SK-N-DZ (cell line): ENCODE measurements at regions not wholly inside any gene's neighbourhood (a gene's known extent, or its start where the extent isn't known, plus 50 kb on each side); places are given as distances from the start of the nearest gene placed in this dataset.

Experiments used
- DNase-seq: peaks from one replicate; pipeline ENCODE4 v3.0.0-alpha.2; 2015; ENCODE audit warnings: low spot score

GRCh38 chr5:85170183-85170582 is 785.5 kb upstream of the EDIL3 start:
- DNase-seq: no peak

- DNase-seq: no peak
Measured at GRCh38 chr5:85173469-85173868, 788.8 kb upstream of the EDIL3 start.

- DNase-seq: no peak
Measured at GRCh38 chr5:85182344-85182743, 797.7 kb upstream of the EDIL3 start.

GRCh38 chr5:85204289-85204688 is 819.6 kb upstream of the EDIL3 start:
- no peak for DNase-seq

GRCh38 chr5:85205430-85205829 is 820.8 kb upstream of the EDIL3 start:
- DNase-seq: no peak

- no peak for DNase-seq
Measured at GRCh38 chr5:85225388-85225787, 840.7 kb upstream of the EDIL3 start.

GRCh38 chr5:85249204-85249603 is 864.5 kb upstream of the EDIL3 start:
- DNase-seq: no peak

- DNase-seq: no peak
Measured at GRCh38 chr5:85263125-85263524, 878.4 kb upstream of the EDIL3 start.

GRCh38 chr5:85266692-85267091 is 882.0 kb upstream of the EDIL3 start:
- no peak for DNase-seq

- no peak for DNase-seq
Measured at GRCh38 chr5:85268194-85268593, 883.5 kb upstream of the EDIL3 start.

- DNase-seq: no peak
Measured at GRCh38 chr5:85278193-85278592, 893.5 kb upstream of the EDIL3 start.

GRCh38 chr5:85288914-85289313 is 904.2 kb upstream of the EDIL3 start:
- no peak for DNase-seq

- DNase-seq: no peak
Measured at GRCh38 chr5:85293145-85293785, 908.6 kb upstream of the EDIL3 start.

- DNase-seq: no peak
Measured at GRCh38 chr5:85304524-85304923, 919.8 kb upstream of the EDIL3 start.

- DNase-seq: no peak
Measured at GRCh38 chr5:85305766-85306165, 921.1 kb upstream of the EDIL3 start.

GRCh38 chr5:85311536-85311935 is 926.9 kb upstream of the EDIL3 start:
- no peak for DNase-seq

- DNase-seq: no peak
Measured at GRCh38 chr5:85320495-85320894, 935.8 kb upstream of the EDIL3 start.

- DNase-seq: no peak
Measured at GRCh38 chr5:85333276-85333675, 948.6 kb upstream of the EDIL3 start.

GRCh38 chr5:85337435-85337834 is 952.8 kb upstream of the EDIL3 start:
- no peak for DNase-seq

GRCh38 chr5:85340790-85341189 is 956.1 kb upstream of the EDIL3 start:
- DNase-seq: no peak

- DNase-seq: no peak
Measured at GRCh38 chr5:85345818-85346217, 961.1 kb upstream of the EDIL3 start.

GRCh38 chr5:85357309-85357708 is 972.6 kb upstream of the EDIL3 start:
- no peak for DNase-seq

- DNase-seq: no peak
Measured at GRCh38 chr5:85375525-85375924, 990.8 kb upstream of the EDIL3 start.

GRCh38 chr5:85388770-85389169 is 1004.1 kb upstream of the EDIL3 start:
- no peak for DNase-seq
